GM12864 (cell line): ENCODE measurements at regions not wholly inside any gene's neighbourhood (a gene's known extent, or its start where the extent isn't known, plus 50 kb on each side); places are given as distances from the start of the nearest gene placed in this dataset.

Source experiments
- DNase-seq: peaks from one replicate; pipeline ENCODE4 v3.0.0-alpha.2; 2011; ENCODE audit warnings: low read depth
- H3K4me3 ChIP-seq: 2 replicates; pipeline ENCODE4 v1.5.1; 2011; ENCODE audit warnings: mild to moderate bottlenecking, low read depth, low read length, control low read depth
- CTCF ChIP-seq: IDR thresholded peaks from 2 replicates; pipeline ENCODE4 v1.5.1; 2011; ENCODE audit warnings: low read depth, mild to moderate bottlenecking, moderate library complexity, low read length, control low read depth, inconsistent platforms; ENCODE audit errors: missing control alignments

- no peak for DNase-seq
- H3K4me3 ChIP-seq = no peak overlapping the region
- TF ChIP-seq CTCF = no peak
These were observed 268.3 kb upstream of the MEOX2 start for GRCh38 chr7:15954671-15955354.

GRCh38 chr7:15950299-15950698 is 263.8 kb upstream of the MEOX2 start:
- DNase-seq = no peak
- no peak overlapping the region for H3K4me3 ChIP-seq
- TF ChIP-seq CTCF = no peak

GRCh38 chr7:15947754-15948153 is 261.3 kb upstream of the MEOX2 start:
- no peak for TF ChIP-seq CTCF
- no peak for DNase-seq
- no peak overlapping the region for H3K4me3 ChIP-seq

- no peak for TF ChIP-seq CTCF
- no peak for DNase-seq
- no peak overlapping the region for H3K4me3 ChIP-seq
These were observed 251.6 kb upstream of the MEOX2 start for GRCh38 chr7:15938115-15938514.

GRCh38 chr7:15937571-15937970 is 251.1 kb upstream of the MEOX2 start:
- H3K4me3 ChIP-seq = no peak overlapping the region
- TF ChIP-seq CTCF = no peak
- no peak for DNase-seq

GRCh38 chr7:15936991-15937390 is 250.5 kb upstream of the MEOX2 start:
- DNase-seq = no peak
- no peak for TF ChIP-seq CTCF
- no peak overlapping the region for H3K4me3 ChIP-seq

GRCh38 chr7:15932318-15932717 is 245.8 kb upstream of the MEOX2 start:
- TF ChIP-seq CTCF = no peak
- H3K4me3 ChIP-seq = no peak overlapping the region
- DNase-seq = no peak
